Panc1 (cell line): ENCODE measurements at regions not wholly inside any gene's neighbourhood (a gene's known extent, or its start where the extent isn't known, plus 50 kb on each side); places are given as distances from the start of the nearest gene placed in this dataset.

Experiments
- ATAC-seq: fragments of 200-7000 bp; cut with Tn5 transposase; 2 replicates; pipeline ENCODE4 v1.9.1; 2020; ENCODE audit warnings: mild to moderate bottlenecking, moderate library complexity
- BruUV-seq: library from RNA; stranded (reverse); fragments of 400-500 nt; replicated peaks from 2 replicates; lab custom pipeline; 2021; lab: Mats Ljungman, UMichigan
- CTCF ChIA-PET: fragments of 300-600 bp; sonication (Branson Sonifier 250); formaldehyde crosslinking; loops from one replicate; lab custom pipeline; 2022; ENCODE audit warnings: antibody characterized with exemption; lab: Charles Lee
- POLR2A ChIA-PET: fragments of 300-600 bp; sonication (Branson Sonifier 250); formaldehyde crosslinking; loops from one replicate; lab custom pipeline; 2022; ENCODE audit warnings: antibody characterized with exemption; lab: Charles Lee
- DNase-seq: peaks from one replicate; pipeline ENCODE4 v3.0.0-alpha.2; 2010; ENCODE audit warnings: low read depth, low spot score
- H3K27ac ChIP-seq: 2 replicates; pipeline ENCODE4 v1.5.1; 2011; ENCODE audit warnings: mild to moderate bottlenecking, low read length, inconsistent platforms
- H3K27me3 ChIP-seq: fragments of 200-500 bp; sonication (Bioruptor generic); 2 replicates; pipeline ENCODE4 v1.6.0; 2014; ENCODE audit warnings: low read length, inconsistent platforms; ENCODE audit not compliant: control insufficient read depth, insufficient read depth
- H3K36me3 ChIP-seq: fragments of 200-500 bp; sonication (Bioruptor generic); 2 replicates; pipeline ENCODE4 v1.5.1; 2014; ENCODE audit warnings: inconsistent platforms, mild to moderate bottlenecking, low read length, moderate library complexity; ENCODE audit not compliant: control insufficient read depth, insufficient read depth
- H3K4me1 ChIP-seq: 2 replicates; pipeline ENCODE4 v1.5.1; 2011; ENCODE audit warnings: inconsistent platforms, mild to moderate bottlenecking, low read length, moderate library complexity; ENCODE audit not compliant: control insufficient read depth, insufficient read depth
- H3K4me3 ChIP-seq, 2 experiments: 2 replicates each; pipeline ENCODE4 v1.5.1; 2011 to 2012; ENCODE audit warnings: low read depth in 2 of 2, low read length in 2 of 2, mild to moderate bottlenecking in 2 of 2, inconsistent platforms in 1 of 2, moderate library complexity in 1 of 2
- H3K9me3 ChIP-seq: fragments of 200-500 bp; sonication (Bioruptor generic); 2 replicates; pipeline ENCODE4 v1.5.1; 2014; ENCODE audit warnings: low read depth, mild to moderate bottlenecking, inconsistent platforms, low read length, moderate library complexity; ENCODE audit not compliant: control insufficient read depth, insufficient read depth
- CTCF ChIP-seq: fragments of 450-650 bp; IDR thresholded peaks from 2 replicates; pipeline ENCODE4 v1.5.1; 2017; ENCODE audit warnings: mild to moderate bottlenecking
- POLR2AphosphoS5 ChIP-seq: IDR thresholded peaks from 2 replicates; pipeline ENCODE4 v1.6.1; 2012; ENCODE audit warnings: mild to moderate bottlenecking, low read depth, low read length, moderate library complexity
- REST ChIP-seq, 2 experiments: IDR thresholded peaks; 2 replicates each; pipeline ENCODE4 v1.6.1; 2011 to 2012; ENCODE audit warnings: low read depth in 2 of 2, control low read depth in 1 of 2, low read length in 1 of 2, mild to moderate bottlenecking in 1 of 2, moderate library complexity in 1 of 2; ENCODE audit not compliant: insufficient read depth in 1 of 2
- SIN3A ChIP-seq: IDR thresholded peaks from 2 replicates; pipeline ENCODE4 v1.6.1; 2012; ENCODE audit warnings: low read depth, mild to moderate bottlenecking, low read length, moderate library complexity, borderline replicate concordance; ENCODE audit not compliant: insufficient read depth
- TCF7L2 ChIP-seq: IDR thresholded peaks from 2 replicates; pipeline ENCODE4 v1.6.1; 2011; ENCODE audit warnings: mild to moderate bottlenecking, low read depth, low read length, inconsistent platforms
- in situ Hi-C: cut with HindIII; loops from 2 replicates; pipeline ENCODE4 v1.10.0; 2016; ENCODE audit warnings: low sequenced_read_pairs, low pct_unique_long_range_greater_than_20kb
- intact Hi-C: fragments of 100-400 bp; cut with micrococcal nuclease; formaldehyde crosslinking; loops from one replicate; pipeline ENCODE4 v1.10.0; 2022; ENCODE audit not compliant: unreplicated experiment

- H3K27me3 ChIP-seq = no peaks in the 10 kb centered on the region
- no peak for DNase-seq
- POLR2A ChIA-PET = no interaction called here
- no peak for ATAC-seq
- in situ Hi-C loops (no loop called here), intact Hi-C loops (no loop called here)
- CTCF ChIA-PET = no interaction called here
- no peaks in the 10 kb centered on the region for H3K9me3 ChIP-seq
- no peak overlapping the region for H3K27ac ChIP-seq
- TF ChIP-seq REST (IDR thresholded peaks at IDR 0.05; ENCODE audit: insufficient read depth in 1 of 2, low read depth in 2 of 2, low read length in 1 of 2) (no peak), SIN3A (no peak), POLR2AphosphoS5 (no peak), CTCF (no peak), TCF7L2 (no peak)
- H3K4me3 ChIP-seq = no peak overlapping the region
- no TSS peak for BruUV-seq
- H3K36me3 ChIP-seq = no peaks in the 10 kb centered on the region
- no peaks in the 10 kb centered on the region for H3K4me1 ChIP-seq
These were observed 274.3 kb downstream of the MZT1 start for GRCh38 chr13:72453161-72453560.

- DNase-seq = no peak
- in situ Hi-C loops (no loop called here), intact Hi-C loops (no loop called here)
- H3K9me3 ChIP-seq = no peaks in the 10 kb centered on the region
- CTCF ChIA-PET = no interaction called here
- H3K4me1 ChIP-seq = no peaks in the 10 kb centered on the region
- no peaks in the 10 kb centered on the region for H3K36me3 ChIP-seq
- no peak for ATAC-seq
- no peak overlapping the region for H3K27ac ChIP-seq
- no peak for TF ChIP-seq POLR2AphosphoS5
- TF ChIP-seq SIN3A = no peak
- TF ChIP-seq TCF7L2 = no peak
- no peak for TF ChIP-seq REST (IDR thresholded peaks at IDR 0.05; ENCODE audit: insufficient read depth in 1 of 2, low read depth in 2 of 2, low read length in 1 of 2)
- TF ChIP-seq CTCF = no peak
- POLR2A ChIA-PET = no interaction called here
- BruUV-seq = no TSS peak
- H3K27me3 ChIP-seq = no peaks in the 10 kb centered on the region
- H3K4me3 ChIP-seq = no peak overlapping the region
These were observed 279.3 kb downstream of the MZT1 start for GRCh38 chr13:72448082-72448481.
